ENCODE measurements at regions not wholly inside any gene's neighbourhood (a gene's known extent, or its start where the extent isn't known, plus 50 kb on each side); places are given as distances from the start of the nearest gene placed in this dataset.

DNA sequence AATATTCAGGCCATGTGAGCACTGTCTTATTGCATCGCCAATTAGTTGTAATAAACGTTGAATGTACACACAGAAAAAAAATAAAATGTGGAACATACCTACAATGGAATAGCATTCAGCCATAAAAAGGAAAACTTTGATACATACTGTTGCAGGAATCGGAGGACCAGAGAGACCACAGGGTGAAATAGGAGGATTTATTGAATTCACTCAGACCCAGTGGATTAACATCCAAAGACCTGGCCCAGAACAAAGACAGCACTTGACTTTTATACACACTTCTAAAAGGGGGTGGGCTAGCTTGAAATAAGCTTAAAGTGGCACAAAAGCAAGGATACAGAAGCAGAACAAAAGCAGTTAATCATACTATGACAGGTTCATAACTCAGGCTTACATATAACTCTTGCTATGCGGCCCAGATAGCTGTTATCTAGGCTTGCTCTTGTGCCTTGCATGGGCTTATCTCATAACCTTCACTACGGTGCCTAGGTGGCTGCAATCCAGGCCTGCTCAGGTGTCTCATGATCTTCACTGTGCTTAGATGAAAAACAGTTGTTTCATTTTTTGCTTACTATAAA lies 292.2 kb upstream of the TAC1 start:
- no peak overlapping the region for H2BK120ac ChIP-seq (replicated peaks; ENCODE audit: low read depth, low read length)

More for the DNA sequence above, 292.2 kb upstream of the TAC1 start:
- no peaks in the 10 kb centered on the region for H3K4me1 ChIP-seq (replicated peaks in 1 of 4; ENCODE audit: control insufficient read depth in 3 of 4, insufficient read depth in 4 of 4, low read length in 3 of 4)
- no peak overlapping the region for H2BK15ac ChIP-seq (ENCODE audit: low read length)
- no peak overlapping the region for H3K18ac ChIP-seq (ENCODE audit: extremely low read depth, low read length)
- no peak overlapping the region for H3K4ac ChIP-seq (replicated peaks; ENCODE audit: insufficient read length, low read depth, low read length)
- no peak overlapping the region for H4K8ac ChIP-seq (ENCODE audit: extremely low read depth, insufficient read depth, low read length)
- no peak overlapping the region for H2BK12ac ChIP-seq (ENCODE audit: low read depth, low read length)
- H3K79me1 ChIP-seq (ENCODE audit: low read depth, low read length): no peaks in the 10 kb centered on the region
- ChIA-PET CTCF (ENCODE audit: partially characterized antibody) (interaction anchor here (0.6 kb wide), 1 partner anchor 1588 kb away, joined by 3 read pairs; no protein-coding TSS in a partner anchor), POLR2A (ENCODE audit: partially characterized antibody) (no interaction called here)
- FAIRE-seq (no peak), DNase-seq (ENCODE audit: low read depth in 1 of 2, low spot score in 2 of 2) (no peak)
- H3K56ac ChIP-seq (replicated peaks; ENCODE audit: insufficient read length, low read depth, low read length): no peak overlapping the region
- no peak overlapping the region for H4K91ac ChIP-seq (replicated peaks; ENCODE audit: insufficient read length, low read length)
- no peak overlapping the region for H2AFZ ChIP-seq (ENCODE audit: low read length)
- no peak overlapping the region for H3K27ac ChIP-seq (ENCODE audit: low read depth, low read length)
- no peak overlapping the region for H4K5ac ChIP-seq (ENCODE audit: insufficient read length, low read depth, low read length)
- H3K23me2 ChIP-seq (ENCODE audit: low read depth, low read length): no peaks in the 10 kb centered on the region
- H2AK5ac ChIP-seq (ENCODE audit: low read depth, low read length): no peak overlapping the region
- H3K36me3 ChIP-seq (ENCODE audit: control insufficient read depth in 2 of 4, insufficient read depth in 4 of 4, low read length in 3 of 4): no peaks in the 10 kb centered on the region; a peak in 1 of 8 replicates
- no peak overlapping the region for H2BK20ac ChIP-seq (ENCODE audit: low read length)
- H3K79me2 ChIP-seq (ENCODE audit: control insufficient read depth in 1 of 2, insufficient read depth in 2 of 2, low read length in 2 of 2): no peaks in the 10 kb centered on the region
- H3K27me3 ChIP-seq (replicated peaks in 1 of 4; ENCODE audit: control insufficient read depth in 3 of 4, extremely low read depth in 1 of 4, insufficient read depth in 3 of 4, low read length in 3 of 4): no peaks in the 10 kb centered on the region
- WGBS, 2 experiments (ENCODE audit: extremely low coverage in 1 of 2, insufficient coverage in 1 of 2, insufficient read length in 1 of 2, insufficient replicate concordance in 2 of 2, low coverage in 1 of 2, low lambda C conversion rate in 2 of 2, missing lambda C conversion rate in 1 of 2): 81% methylated on average over 5 of the region's 5 CpGs; no CpG with 5 or more reads in 1 of the 2 experiments
- no peak overlapping the region for H3K4me2 ChIP-seq (ENCODE audit: insufficient read depth in 1 of 2, low read depth in 2 of 2, low read length in 2 of 2)
- no peak overlapping the region for H3K14ac ChIP-seq (ENCODE audit: insufficient read length)
- no peaks in the 10 kb centered on the region for H4K20me1 ChIP-seq (replicated peaks in 1 of 2; ENCODE audit: control insufficient read depth in 1 of 2, insufficient read depth in 2 of 2, low read length in 2 of 2)
- H3K4me3 ChIP-seq (ENCODE audit: extremely low read depth in 1 of 4, insufficient read depth in 2 of 4, low read depth in 3 of 4, low read length in 4 of 4): no peak overlapping the region
- H3K23ac ChIP-seq (ENCODE audit: insufficient read length): no peak overlapping the region
- no peak overlapping the region for H2BK5ac ChIP-seq (ENCODE audit: low read depth, low read length)
- TF ChIP-seq POU5F1 (IDR thresholded peaks at IDR 0.05; ENCODE audit: low read depth, low read length): 0 out of 2 replicates have a peak, but pooled peaks have one; percentile 21
- no peak for TF ChIP-seq USF2 (IDR thresholded peaks at IDR 0.05; ENCODE audit: low read length)
- TF ChIP-seq ATF2 (IDR thresholded peaks at IDR 0.05; ENCODE audit: low read length): no peak
- no peak for TF ChIP-seq CBX5 (IDR thresholded peaks at IDR 0.05; ENCODE audit: low read depth, low read length)
- H3K9me3 ChIP-seq (ENCODE audit: insufficient read depth in 2 of 2, low read depth in 1 of 2, low read length in 1 of 2): peaks cover 14 to 18% of the 10 kb centered on the region in 2 experiments
- H3K9ac ChIP-seq (replicated peaks in 1 of 4; ENCODE audit: extremely low read depth in 1 of 4, low read depth in 3 of 4, low read length in 3 of 4): no peak overlapping the region
